DMS 273 (cell line): ENCODE measurements at regions not wholly inside any gene's neighbourhood (a gene's known extent, or its start where the extent isn't known, plus 50 kb on each side); places are given as distances from the start of the nearest gene placed in this dataset.

Experiments used
- DNase-seq: peaks from one replicate; lab custom pipeline; 2025; ENCODE audit not compliant: unreplicated experiment; lab: John Stamatoyannopoulos, UW

DNA sequence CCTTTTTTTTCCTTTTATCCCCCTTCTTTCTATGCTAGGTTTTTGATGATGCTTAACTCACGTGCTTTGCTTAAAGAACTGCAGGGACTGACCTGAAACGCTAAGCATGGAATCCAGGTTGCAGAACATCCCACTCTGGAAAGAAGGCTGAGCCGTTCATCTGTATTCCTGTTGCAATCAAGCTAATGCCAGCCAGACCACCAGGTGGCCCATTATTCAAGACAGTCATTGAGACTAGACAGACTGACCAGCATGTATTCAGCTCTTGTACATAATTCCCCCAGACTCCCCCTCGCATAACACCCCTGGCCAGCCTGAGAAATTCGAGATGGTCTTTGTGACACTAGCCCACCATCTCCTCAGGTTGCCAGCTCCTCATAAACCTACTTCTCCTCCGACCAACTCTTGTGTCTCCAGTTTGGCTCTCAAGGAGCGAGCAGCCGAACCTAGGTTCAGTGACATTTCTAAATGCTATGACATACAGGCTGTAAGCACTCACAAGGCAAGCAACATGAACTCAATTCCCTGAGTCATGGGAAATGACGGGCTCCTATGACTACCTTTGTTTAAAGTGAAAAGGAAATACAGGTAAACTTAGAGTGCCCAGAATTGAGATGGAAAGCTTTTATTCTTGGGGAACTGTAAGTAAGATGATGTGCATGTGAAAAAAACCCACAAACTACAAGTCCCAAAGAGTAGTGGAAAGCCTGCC is 309.3 kb upstream of the CDYL start:
- DNase-seq: peak; percentile 20

DNA sequence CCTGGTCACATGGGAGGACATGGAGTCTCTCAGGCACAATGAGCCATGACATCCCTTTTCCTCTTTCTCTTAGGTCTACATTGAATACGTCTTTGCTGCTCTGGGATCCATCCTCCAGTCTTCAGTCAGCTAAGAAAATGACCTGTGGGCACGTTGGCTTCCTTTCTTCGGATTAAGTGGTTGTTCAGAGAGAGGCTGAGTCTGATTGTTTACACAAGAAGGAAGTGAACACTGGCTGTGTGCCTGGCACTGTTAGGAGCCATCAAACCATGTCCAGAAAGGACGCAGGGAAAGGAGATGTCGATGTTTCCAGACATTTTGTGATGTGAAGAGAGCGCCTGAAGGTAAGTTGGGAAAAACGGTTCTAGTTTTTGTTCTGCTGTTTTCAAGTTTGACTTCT is 309.9 kb upstream of the CDYL start:
- no peak for DNase-seq

DNA sequence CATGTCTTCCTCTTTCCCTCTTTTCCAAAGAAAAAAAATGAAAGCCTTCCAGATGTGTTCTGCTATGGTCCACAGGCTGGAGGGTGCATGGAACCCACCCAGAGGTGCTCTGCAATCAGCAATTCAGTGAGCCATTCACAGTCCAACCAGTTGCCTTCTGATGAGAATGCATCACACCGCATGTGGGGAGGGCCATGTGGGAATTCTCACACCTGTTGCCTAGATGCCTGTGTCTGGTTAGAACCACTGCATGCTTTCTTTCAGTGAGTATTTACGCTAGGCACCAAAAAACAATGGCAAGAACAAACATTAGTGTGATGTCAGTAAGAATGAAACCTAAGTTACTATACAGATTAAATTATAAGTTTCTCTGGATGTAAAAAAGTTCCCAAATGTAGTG is 311.6 kb upstream of the CDYL start:
- no peak for DNase-seq

DNA sequence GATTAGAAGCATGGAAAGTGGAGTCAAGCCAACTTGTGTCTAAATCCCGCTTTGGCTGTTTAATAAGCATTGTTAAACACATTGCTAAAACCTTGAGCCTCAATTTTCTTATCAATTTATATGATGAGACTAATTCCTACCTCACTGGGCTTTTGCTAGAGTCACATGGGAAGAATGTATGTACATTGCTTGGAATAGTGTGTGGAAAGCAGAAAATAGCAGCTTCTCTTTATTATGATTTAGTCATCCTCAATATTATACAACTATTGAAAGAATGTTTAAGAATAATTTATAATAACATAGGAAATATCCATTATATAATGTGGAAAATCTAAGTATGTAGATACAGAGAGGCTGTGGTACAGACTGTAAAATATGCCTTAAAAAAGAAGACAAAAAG is 313.0 kb upstream of the CDYL start:
- no peak for DNase-seq

DNA sequence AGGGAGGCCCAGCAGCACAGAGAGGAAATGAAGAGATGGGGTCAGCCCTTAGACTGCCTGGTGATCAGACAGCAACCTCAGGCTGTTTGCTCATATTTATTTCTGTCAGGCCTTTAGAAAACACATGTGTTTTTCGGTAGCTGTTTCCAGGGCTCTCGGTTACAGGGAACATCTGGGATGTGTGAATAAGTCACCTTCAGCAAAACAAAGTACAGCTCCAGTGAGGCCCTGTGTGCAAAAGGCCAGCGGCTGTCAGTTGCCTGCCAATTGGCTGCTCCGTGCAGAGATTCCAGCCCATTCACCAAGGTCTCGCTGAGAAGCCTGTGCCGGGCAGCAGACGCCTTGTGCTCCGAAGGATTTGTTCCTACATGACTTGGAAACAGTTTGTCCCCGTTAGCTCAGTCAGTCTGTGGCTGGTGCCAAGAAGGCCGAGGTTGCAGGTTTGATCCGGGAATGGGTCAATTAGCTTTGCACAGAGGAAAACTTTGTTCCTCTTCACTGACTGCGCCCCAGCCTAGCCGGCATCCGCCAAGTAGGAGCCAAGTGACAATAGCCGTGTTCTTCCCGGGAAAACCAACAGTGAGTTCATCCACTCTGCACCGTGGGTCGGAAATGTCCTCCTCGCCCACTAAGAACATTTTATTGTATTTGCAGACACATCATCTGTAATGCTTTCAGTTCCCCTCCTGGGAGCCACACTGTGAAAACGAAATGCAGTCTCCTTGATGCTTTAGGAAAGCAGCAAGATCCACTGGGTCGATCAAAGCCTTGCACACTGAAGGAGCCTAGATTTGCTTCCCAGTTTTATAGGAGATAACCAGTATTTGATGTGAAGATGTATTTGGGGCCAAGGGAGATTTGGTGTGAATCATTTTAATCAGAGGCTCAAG is 315.4 kb upstream of the CDYL start:
- no peak for DNase-seq

DNA sequence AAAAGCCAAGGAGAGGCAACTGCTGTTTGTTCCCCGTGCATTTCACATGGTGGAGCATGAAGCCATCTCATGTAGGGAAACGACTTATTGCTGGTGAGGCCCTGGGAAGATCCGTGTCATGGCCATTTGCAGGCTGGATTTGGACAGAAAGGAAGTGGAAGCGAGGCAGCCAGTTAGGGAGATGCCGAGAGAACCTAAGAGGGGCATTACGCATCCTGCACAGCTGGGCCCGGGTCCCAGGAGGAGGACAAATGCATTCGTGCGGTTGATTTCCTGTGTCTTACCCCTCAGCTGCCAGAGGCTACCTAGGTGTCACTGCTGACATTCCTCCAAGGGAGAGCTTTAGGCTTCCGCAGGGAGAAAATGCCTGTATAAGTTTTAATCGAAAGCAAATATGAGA is 316.2 kb upstream of the CDYL start:
- no peak for DNase-seq

DNA sequence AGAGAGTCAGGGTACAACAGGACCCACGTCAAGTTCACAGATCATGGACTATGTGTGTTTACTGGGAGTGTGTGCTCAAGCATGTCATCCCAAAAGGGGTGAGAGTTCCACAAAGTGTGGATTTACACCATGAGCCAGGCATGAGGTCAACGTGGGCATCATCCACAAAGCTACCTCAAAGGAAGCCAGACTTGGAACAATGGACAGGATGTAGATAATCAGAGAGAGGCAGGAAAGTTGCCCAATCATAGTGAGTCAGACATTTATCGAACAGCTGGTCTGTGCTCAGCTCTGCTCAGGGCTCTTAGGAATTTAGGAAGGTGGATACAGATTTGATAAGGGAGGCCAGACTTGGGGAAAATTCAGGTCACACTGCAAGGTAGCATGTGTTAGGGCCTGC is 317.2 kb upstream of the CDYL start:
- peak; percentile 32 for DNase-seq

DNA sequence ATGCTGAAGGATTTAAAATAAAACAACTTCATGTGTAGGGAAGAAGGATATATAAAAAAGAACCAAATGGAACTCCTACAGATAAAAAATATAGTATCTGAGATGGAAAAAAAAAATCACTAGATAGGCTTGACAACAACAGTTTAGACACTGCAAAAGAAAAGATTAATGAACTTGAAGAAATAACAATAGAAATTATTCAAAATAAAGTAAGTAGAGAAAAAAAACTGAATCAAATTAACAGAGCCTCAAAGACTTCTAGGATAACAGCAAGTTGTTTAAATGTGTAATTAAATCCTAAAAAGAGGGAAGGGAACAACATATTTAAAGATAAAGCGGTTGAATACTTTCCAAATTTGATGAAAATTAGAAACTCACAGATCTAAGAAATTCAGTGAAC is 316.3 kb upstream of the ECI2 start:
- DNase-seq: no peak

DNA sequence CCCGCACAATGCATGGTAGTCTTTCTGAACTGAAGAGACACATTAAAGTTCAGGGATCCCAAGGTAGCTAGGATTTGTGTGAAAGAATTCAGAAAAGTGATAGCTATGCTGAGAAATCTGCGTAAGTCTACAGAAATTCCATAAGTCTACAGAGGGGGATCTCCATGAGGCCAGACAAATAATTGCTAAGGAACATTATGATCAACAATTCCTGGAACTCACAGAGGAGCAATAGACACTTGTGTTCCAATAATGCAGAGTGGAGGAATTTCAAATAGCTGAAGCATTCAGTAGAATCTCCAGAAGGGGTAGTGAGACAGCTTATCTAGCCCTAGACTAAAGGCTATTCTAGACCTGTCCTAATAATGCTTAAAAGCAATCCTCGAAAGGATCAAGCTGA is 315.7 kb upstream of the ECI2 start:
- DNase-seq: no peak

DNA sequence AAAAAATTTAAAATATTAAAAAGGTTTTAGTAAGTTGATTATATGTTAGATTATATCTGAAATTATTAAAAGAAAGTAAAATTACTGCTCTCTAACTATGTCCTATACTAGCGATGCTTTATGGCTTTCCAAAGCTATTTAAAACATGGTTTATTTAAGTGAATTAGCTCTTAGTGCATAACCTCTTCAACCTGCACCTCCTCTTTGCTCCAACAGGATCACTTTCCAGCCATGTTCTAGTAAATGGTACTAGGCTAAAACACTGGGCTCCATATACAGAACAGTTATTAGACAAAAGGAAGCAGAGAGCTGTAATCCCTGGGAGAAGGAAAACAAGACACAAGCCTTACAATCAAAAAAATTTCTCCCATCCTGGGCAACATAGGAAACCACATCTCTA is 314.9 kb upstream of the ECI2 start:
- no peak for DNase-seq

DNA sequence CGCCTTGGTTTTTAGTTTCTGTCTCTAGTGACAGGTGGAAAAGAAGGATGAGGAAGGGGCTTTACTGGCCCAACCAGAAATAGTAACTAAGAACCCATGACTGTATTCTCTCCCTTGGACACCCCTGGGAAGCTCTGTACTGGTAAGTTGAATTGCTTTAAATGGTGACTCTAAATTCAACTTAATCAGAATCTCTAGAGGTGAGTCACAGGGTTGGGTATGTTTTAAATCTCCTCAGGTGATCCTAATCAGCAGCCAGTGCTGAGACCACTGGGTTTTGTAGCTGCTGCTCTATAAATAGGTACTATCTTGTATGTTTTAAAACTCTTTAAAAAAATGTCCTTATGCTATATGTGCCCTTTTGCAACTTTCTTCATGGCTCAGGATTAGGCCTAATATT is 314.0 kb upstream of the ECI2 start:
- no peak for DNase-seq

DNA sequence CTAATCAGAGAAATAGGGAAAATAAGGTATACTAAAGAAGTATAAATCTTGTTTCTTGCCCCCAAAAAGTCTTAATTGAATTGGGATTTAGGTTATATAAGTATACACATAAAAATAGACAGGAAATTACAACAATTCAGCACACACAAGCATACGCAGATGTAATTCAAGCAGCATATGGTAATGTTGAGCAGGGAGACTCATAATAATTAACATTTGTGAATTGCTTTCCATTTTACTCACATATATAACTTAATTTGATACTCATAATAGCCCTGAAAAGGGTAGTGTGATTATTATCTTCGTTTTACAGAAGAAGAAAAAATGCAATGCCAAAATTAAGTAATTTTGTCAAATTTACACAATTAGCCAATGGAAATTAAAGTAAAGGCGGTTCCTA is 313.5 kb upstream of the ECI2 start:
- DNase-seq: no peak

DNA sequence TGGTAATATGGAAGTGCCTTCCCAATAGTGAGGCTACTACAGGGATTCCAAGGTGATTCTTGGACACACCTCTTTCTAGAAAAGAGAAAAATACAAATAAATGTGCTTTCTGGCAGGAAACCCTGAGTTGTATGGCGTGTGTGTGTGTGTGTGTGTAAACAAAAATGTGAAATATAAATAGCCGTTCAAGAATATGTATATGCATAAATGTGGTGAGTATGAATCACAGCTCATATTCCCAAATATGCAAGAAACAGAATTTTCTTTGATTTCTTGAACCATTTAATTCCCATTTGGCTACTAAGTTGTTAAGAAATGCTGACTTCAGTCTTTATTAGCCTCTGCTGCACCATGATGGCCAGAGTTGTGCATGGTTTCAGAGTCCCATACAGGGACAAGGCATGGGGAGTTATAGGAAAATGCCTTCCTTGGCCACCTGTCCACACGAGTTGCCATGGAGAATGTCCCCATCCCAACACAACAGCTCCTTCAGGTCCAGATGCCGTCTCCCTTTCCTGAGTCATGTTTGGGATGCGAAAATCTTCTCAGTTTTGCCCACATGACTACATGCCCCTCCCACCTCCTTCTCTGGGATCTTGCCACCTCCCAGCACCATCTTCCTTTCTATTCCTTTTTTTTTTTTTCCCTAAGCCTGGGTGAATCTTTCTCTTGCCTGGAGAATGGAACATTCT is 312.4 kb upstream of the ECI2 start:
- DNase-seq: peak; percentile 7

DNA sequence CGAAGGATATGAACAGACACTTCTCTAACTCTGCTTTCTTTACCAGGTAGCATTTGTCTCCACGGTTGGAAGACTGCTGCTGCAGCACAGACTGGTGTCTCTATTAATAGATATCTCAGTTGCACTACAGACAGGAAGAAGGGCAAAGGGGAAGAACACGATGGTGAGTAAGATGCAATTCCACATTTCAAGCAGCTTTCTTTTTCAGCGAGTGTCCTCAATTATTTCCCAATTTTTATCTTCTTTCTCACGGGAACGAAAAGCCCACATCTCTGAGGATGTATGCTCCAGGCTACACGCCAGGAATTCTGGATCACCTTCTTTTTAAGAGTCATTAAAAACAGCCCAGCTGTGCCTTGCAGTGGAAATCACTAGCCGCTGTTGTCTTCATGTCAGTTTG is 311.6 kb upstream of the ECI2 start:
- DNase-seq: no peak

DNA sequence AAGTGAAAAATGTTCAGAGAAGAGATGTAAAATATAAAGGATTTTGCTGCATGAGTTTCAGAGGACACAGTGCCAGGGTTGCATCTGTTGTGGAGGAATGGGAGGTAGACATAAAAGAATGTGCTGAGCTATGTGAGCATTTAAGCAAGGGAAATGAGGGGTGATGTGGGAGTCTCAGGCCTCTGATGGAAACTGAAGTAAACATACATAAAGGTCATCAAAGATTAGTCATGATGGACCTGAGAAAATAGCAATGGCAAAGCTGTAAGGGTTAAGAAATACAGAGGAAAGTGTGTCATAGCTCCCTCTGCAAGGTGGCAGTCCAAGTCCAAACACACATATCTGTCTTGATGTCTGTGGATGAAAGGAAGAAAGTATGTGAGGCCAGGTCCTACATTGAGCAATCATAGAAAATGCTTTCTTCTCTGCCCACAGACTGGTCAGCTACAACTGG is 306.6 kb upstream of the ECI2 start:
- no peak for DNase-seq

DNA sequence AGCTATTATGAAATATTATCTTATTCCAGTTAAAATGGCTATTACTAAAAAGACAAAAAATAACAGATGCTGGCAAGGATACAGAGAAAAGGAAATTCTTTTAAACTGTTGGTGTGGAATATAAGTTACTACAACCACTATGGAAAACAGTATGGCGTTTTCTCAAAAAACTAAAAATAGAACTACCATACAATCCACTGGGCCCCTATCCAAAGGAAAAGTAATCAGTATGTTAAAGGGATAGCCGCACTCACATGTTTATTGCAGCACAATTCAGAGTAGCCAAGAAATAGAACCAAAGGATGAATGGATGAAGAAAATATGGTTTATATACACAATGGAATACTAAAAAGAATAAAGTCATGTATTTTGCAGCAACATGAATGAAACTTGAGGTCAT is 303.8 kb upstream of the ECI2 start:
- DNase-seq: no peak

DNA sequence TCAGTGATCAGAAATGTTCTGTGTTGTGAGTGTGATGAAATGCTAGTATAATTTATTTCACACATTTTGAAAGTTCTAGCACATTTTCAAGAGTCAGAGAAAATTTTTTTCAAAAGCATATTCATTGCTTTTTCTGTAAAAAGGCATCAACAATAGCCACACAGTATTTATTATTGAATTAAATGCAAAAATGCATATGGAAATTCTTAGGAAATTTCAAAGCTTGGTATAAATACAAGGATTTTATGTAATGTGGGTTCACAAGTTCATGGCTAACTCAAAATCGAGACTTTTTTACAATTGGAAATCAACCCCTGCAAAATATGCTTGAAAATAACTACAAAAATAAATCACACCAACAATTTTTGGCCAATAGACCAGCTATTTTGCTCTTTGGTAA is 302.0 kb upstream of the ECI2 start:
- no peak for DNase-seq

DNA sequence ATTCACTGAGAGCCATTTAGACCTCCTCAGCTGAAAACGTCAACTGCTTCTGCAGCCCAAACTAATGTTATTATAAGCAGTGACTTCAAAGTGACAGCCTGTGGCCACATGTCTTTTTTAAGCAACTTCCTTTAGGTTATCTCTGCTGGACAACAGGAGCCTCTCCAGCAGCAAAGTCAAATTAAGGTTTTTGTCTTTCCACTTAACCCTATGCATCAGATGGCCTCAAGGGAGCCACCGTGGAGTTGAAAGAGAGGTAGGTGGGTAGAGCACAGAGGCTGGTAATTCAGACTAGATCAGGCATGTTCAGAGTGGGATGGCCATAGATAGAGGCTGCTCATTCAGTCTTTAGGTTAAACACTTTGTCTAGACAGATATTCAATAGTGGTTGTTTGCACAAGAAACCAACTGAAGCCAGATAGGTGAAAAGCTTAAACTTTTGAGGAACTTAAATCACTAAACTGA is 300.6 kb upstream of the ECI2 start:
- DNase-seq: no peak

DNA sequence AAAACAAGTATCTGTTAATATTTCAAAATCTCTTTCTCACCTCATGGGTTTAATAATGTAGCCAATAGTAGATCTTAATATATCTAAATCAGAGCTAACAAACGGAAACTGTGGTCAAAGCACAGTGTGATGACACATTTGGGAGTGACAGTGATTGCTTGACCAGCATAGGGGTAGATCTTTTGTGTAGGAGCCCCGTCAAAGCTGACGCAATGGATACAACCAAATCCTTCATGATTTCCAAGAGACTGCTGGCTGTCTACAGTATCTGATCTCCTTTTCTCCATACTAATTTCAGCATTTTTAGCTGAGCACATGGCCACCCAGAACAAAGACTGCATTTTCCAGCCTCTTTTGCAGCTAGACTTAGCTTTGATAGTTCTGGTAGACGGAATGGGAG is 299.3 kb upstream of the ECI2 start:
- no peak for DNase-seq

DNA sequence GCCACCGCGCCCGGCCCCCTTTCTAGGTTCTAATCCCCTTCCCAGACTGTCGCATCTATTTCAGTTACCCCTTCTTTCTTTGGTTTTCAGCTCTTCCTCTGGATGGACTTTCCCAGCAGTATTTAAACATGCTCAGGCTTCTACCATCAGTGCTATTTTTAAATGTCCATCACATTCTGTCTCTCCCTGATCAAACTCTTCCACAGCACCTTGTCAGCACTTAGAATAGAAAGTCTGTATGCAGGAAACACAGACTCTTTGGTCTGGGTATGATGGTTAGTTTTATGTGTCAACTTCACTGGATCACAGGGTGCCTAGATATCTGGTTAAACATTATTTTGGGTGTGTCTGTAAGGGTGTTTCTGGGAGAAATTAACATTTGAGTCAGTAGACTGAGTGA is 297.8 kb upstream of the ECI2 start:
- no peak for DNase-seq

DNA sequence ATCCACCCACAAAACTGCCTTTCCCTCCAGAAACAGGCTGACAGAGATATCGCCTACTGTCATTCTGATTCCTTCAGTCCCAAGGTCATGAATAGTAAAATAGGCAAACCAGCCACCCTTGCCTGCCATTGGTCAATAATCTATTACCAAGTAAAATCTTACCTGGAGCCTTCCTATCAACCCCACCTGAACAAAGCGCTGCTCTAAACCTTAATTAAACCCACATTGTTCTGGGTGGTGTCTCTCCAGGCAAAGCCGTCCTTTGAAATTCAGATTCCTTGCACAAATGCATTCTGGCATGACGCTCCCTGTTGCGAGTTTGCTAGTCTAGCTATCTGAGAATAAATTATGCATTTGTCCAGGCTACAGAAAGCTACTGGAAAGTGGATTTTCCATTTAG is 291.6 kb upstream of the ECI2 start:
- no peak for DNase-seq

DNA sequence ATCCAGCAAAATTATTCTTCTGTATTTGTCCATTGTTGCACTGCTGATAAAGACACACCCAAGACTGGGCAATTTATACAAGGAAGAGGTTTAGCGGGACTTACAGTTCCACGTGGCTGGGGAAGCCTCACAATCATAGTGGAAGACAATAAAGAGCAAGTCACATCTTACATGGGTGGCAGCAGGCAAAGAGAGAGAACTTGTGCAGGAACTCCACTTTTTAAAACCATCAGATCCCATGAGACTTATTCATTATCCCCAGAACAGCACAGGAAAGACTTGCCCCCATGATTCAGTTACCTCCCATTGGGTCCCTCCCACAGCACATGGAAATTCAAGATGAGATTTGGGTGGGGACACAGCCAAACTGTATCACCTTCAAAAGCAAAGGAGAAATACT is 286.5 kb upstream of the ECI2 start:
- DNase-seq: no peak
